Uterus (tissue), 2 donors: ENCODE measurements at regions not wholly inside any gene's neighbourhood (a gene's known extent, or its start where the extent isn't known, plus 50 kb on each side); places are given as distances from the start of the nearest gene placed in this dataset.

Source experiments
- CTCF ChIP-seq, 4 experiments: fragments of 200-600 bp in 2 of 4; fragments of 450-650 bp in 2 of 4; sonication (generic) in 2 of 4; IDR thresholded peaks; one replicate each; pipeline ENCODE4 v1.5.1; 2016 to 2019; ENCODE audit warnings: antibody characterized with exemption in 4 of 4, mild to moderate bottlenecking in 2 of 4, moderate library complexity in 1 of 4
- POLR2A ChIP-seq, 2 donors: fragments of 450-650 bp; IDR thresholded peaks; one replicate each; pipeline ENCODE4 v1.6.1; 2016; ENCODE audit warnings: antibody characterized with exemption in 2 of 2, mild to moderate bottlenecking in 1 of 2, moderate library complexity in 1 of 2

GRCh38 chr11:103609117-103610066 lies 427.0 kb upstream of the DDI1 start:
- TF ChIP-seq CTCF (IDR thresholded peaks at IDR 0.05) (no peak), POLR2A (IDR thresholded peaks at IDR 0.05) (no peak)
